ENCODE measurements at regions not wholly inside any gene's neighbourhood (a gene's known extent, or its start where the extent isn't known, plus 50 kb on each side); places are given as distances from the start of the nearest gene placed in this dataset.

GRCh38 chr21:37967036-37967435, 50.8 kb upstream of the KCNJ6 start:
- DNase-seq (no peak), ATAC-seq (no peak)
- Mint-ChIP-seq H3K36me3 (ENCODE audit: low read depth) (no peaks in the 10 kb centered on the region), H3K4me1 (no peaks in the 10 kb centered on the region), H3K4me3 (no peak overlapping the region), H3K27me3 (peaks cover 2% of the 10 kb centered on the region), H3K9me3 (no peaks in the 10 kb centered on the region), H3K27ac (no peak overlapping the region)

GRCh38 chr21:37968744-37969143, 52.5 kb upstream of the KCNJ6 start:
- Mint-ChIP-seq H3K27me3 (peaks cover under 1% of the 10 kb centered on the region), H3K27ac (no peak overlapping the region), H3K4me1 (no peaks in the 10 kb centered on the region), H3K9me3 (no peaks in the 10 kb centered on the region), H3K4me3 (no peak overlapping the region), H3K36me3 (ENCODE audit: low read depth) (no peaks in the 10 kb centered on the region)
- DNase-seq (no peak), ATAC-seq (no peak)

GRCh38 chr21:37970548-37970947, 54.3 kb upstream of the KCNJ6 start:
- Mint-ChIP-seq H3K27me3 (peaks cover 4% of the 10 kb centered on the region), H3K27ac (no peak overlapping the region), H3K4me1 (no peaks in the 10 kb centered on the region), H3K4me3 (no peak overlapping the region), H3K36me3 (ENCODE audit: low read depth) (no peaks in the 10 kb centered on the region), H3K9me3 (no peaks in the 10 kb centered on the region)
- DNase-seq (no peak), ATAC-seq (no peak)

GRCh38 chr21:37971390-37971950, 55.2 kb upstream of the KCNJ6 start:
- Mint-ChIP-seq H3K36me3 (ENCODE audit: low read depth) (no peaks in the 10 kb centered on the region), H3K9me3 (no peaks in the 10 kb centered on the region), H3K4me3 (no peak overlapping the region), H3K4me1 (no peaks in the 10 kb centered on the region), H3K27ac (no peak overlapping the region), H3K27me3 (peaks cover 4% of the 10 kb centered on the region)
- ATAC-seq (no peak), DNase-seq (no peak)

GRCh38 chr21:37974081-37974480, 57.8 kb upstream of the KCNJ6 start:
- Mint-ChIP-seq H3K4me1 (no peaks in the 10 kb centered on the region), H3K9me3 (no peaks in the 10 kb centered on the region), H3K36me3 (ENCODE audit: low read depth) (no peaks in the 10 kb centered on the region), H3K4me3 (no peak overlapping the region), H3K27me3 (peaks cover 4% of the 10 kb centered on the region), H3K27ac (no peak overlapping the region)
- ATAC-seq: no peak
- no peak for DNase-seq

GRCh38 chr21:37982496-37983318, 66.5 kb upstream of the KCNJ6 start:
- H3K4me3 Mint-ChIP-seq: no peak overlapping the region
- H3K4me1 Mint-ChIP-seq: no peaks in the 10 kb centered on the region
- ATAC-seq: no peak
- H3K9me3 Mint-ChIP-seq: no peaks in the 10 kb centered on the region
- H3K27ac Mint-ChIP-seq: no peak overlapping the region
- H3K27me3 Mint-ChIP-seq: peaks cover 2% of the 10 kb centered on the region
- no peaks in the 10 kb centered on the region for H3K36me3 Mint-ChIP-seq (ENCODE audit: low read depth)
- DNase-seq: no peak

GRCh38 chr21:37983336-37984095, 67.3 kb upstream of the KCNJ6 start:
- Mint-ChIP-seq H3K4me1 (no peaks in the 10 kb centered on the region), H3K36me3 (ENCODE audit: low read depth) (no peaks in the 10 kb centered on the region), H3K27me3 (peaks cover 3% of the 10 kb centered on the region), H3K4me3 (no peak overlapping the region), H3K9me3 (no peaks in the 10 kb centered on the region), H3K27ac (no peak overlapping the region)
- no peak for DNase-seq
- no peak for ATAC-seq

GRCh38 chr21:37984416-37984815, 68.2 kb upstream of the KCNJ6 start:
- Mint-ChIP-seq H3K27ac (no peak overlapping the region), H3K27me3 (peaks cover 4% of the 10 kb centered on the region), H3K4me3 (no peak overlapping the region), H3K4me1 (no peaks in the 10 kb centered on the region), H3K9me3 (no peaks in the 10 kb centered on the region), H3K36me3 (ENCODE audit: low read depth) (no peaks in the 10 kb centered on the region)
- DNase-seq (no peak), ATAC-seq (no peak)

- DNase-seq: no peak
- H3K36me3 Mint-ChIP-seq (ENCODE audit: low read depth): no peaks in the 10 kb centered on the region
- peaks cover 8% of the 10 kb centered on the region for H3K27me3 Mint-ChIP-seq
- no peak for ATAC-seq
- H3K27ac Mint-ChIP-seq: no peak overlapping the region
- H3K9me3 Mint-ChIP-seq: no peaks in the 10 kb centered on the region
- H3K4me1 Mint-ChIP-seq: no peaks in the 10 kb centered on the region
- no peak overlapping the region for H3K4me3 Mint-ChIP-seq
Measured at GRCh38 chr21:37986000-37986399, 69.7 kb upstream of the KCNJ6 start.

- no peak overlapping the region for H3K27ac Mint-ChIP-seq
- H3K27me3 Mint-ChIP-seq: peaks cover 11% of the 10 kb centered on the region
- H3K4me1 Mint-ChIP-seq: no peaks in the 10 kb centered on the region
- H3K9me3 Mint-ChIP-seq: no peaks in the 10 kb centered on the region
- H3K4me3 Mint-ChIP-seq: no peak overlapping the region
- DNase-seq: no peak
- no peak for ATAC-seq
- no peaks in the 10 kb centered on the region for H3K36me3 Mint-ChIP-seq (ENCODE audit: low read depth)
Measured at GRCh38 chr21:37986751-37987399, 70.6 kb upstream of the KCNJ6 start.

- Mint-ChIP-seq H3K9me3 (no peaks in the 10 kb centered on the region), H3K27ac (no peak overlapping the region), H3K36me3 (ENCODE audit: low read depth) (no peaks in the 10 kb centered on the region), H3K4me1 (no peaks in the 10 kb centered on the region), H3K4me3 (no peak overlapping the region), H3K27me3 (peaks cover 11% of the 10 kb centered on the region)
- no peak for ATAC-seq
- no peak for DNase-seq
Measured at GRCh38 chr21:37987668-37988067, 71.4 kb upstream of the KCNJ6 start.

GRCh38 chr21:37993071-37993470, 76.8 kb upstream of the KCNJ6 start:
- Mint-ChIP-seq H3K9me3 (no peaks in the 10 kb centered on the region), H3K4me1 (no peaks in the 10 kb centered on the region)
- no peak for ATAC-seq

GRCh38 chr21:37994211-37994610, 78.0 kb upstream of the KCNJ6 start:
- Mint-ChIP-seq H3K4me3 (no peak overlapping the region), H3K9me3 (no peaks in the 10 kb centered on the region), H3K36me3 (ENCODE audit: low read depth) (no peaks in the 10 kb centered on the region), H3K27me3 (peaks cover 14% of the 10 kb centered on the region), H3K27ac (no peak overlapping the region), H3K4me1 (no peaks in the 10 kb centered on the region)
- DNase-seq (no peak), ATAC-seq (no peak)

More at GRCh38 chr21:37993071-37993470, 76.8 kb upstream of the KCNJ6 start:
- Mint-ChIP-seq H3K27ac (no peak overlapping the region), H3K36me3 (ENCODE audit: low read depth) (no peaks in the 10 kb centered on the region), H3K27me3 (peaks cover 15% of the 10 kb centered on the region), H3K4me3 (no peak overlapping the region)
- no peak for DNase-seq

- no peaks in the 10 kb centered on the region for H3K9me3 Mint-ChIP-seq
- DNase-seq (no peak), ATAC-seq (no peak)
- no peak overlapping the region for H3K4me3 Mint-ChIP-seq
- H3K36me3 Mint-ChIP-seq (ENCODE audit: low read depth): no peaks in the 10 kb centered on the region
- no peak overlapping the region for H3K27ac Mint-ChIP-seq
- H3K4me1 Mint-ChIP-seq: no peaks in the 10 kb centered on the region
- H3K27me3 Mint-ChIP-seq: peaks cover 6% of the 10 kb centered on the region
Measured at GRCh38 chr21:38012672-38013071, 96.4 kb upstream of the KCNJ6 start.

Measured in activated naive CD8-positive, alpha-beta T cell treated with anti-CD3 and anti-CD28 coated beads, Interleukin-2, amount 50 U/mL, for 24 hours (primary cell).